Fibroblast of skin of right quadriceps (primary cell): ENCODE measurements at regions not wholly inside any gene's neighbourhood (a gene's known extent, or its start where the extent isn't known, plus 50 kb on each side); places are given as distances from the start of the nearest gene placed in this dataset.
"Not testable (repeated sequence)": the region's sequence is repeated elsewhere in the genome, so short reads cannot be mapped to it uniquely, and the experiment has no call there.

ENCODE experiments used
- DNase-seq: peaks from one replicate; pipeline ENCODE4 v3.0.0-alpha.2; 2013

DNA sequence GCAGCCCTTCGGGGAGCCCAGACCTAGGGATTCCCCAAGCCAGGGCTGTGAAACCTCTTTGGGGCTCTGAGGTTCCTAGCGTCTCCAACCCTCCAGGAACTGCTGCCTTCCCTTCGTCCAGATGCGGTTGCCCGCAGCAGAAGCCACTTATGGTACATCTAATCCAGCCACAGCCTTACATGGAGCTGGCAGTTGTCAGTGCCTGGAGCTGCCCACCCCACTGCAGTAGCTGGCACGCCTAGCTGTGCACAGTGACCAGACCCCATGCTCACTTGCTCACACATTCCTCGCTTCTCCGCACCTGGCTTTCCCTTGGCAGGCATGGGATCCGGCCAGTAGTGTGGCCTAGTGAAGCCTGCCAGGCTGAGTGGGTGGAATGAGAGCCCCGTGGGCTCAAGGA lies 547.6 kb downstream of the TBC1D32 start:
- no peak for DNase-seq

DNA sequence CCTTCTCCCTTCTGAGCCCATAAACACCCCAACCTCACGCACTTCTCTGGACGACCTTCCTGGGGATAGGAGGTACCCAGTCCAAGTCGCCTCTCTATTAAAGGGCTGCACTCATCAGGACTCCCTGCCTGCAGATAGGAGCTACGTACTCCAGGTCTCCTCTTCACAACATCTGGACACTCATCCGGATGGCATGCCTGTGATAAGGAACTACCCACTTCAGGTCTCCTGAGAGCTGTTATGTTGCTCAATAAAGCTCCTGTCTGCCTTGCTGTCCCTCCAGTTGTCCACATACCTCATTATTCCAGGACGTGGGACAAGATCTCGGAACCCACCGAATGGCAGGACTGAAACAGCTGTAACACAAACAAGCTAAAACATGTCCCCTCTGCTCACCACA lies 548.0 kb downstream of the TBC1D32 start:
- no peak for DNase-seq

GRCh38 chr6:120785459-120786086 lies 548.7 kb downstream of the TBC1D32 start:
- no peak for DNase-seq

DNA sequence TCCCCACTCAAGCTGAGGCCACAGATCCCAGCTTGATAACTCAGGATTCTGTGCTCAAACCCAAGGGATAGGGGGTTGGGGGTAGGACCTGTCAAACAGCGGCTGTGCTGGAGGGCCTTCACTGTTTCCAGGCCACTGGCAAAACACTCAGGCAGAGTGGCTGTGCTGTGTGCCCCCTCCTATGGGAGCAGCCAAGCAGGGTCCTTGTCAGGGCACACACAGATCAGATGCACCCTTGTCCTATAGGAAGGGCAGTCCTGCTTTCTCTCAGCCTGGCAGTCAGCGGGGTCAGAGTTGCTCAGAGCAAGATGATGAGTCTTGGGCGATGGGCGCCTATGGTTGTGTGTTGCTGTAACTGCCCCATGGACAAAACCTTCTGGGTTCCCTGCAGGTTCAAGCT lies 554.8 kb downstream of the TBC1D32 start:
- DNase-seq = no peak

- DNase-seq = no peak
Observed at GRCh38 chr6:120775698-120776097, 558.6 kb downstream of the TBC1D32 start.

DNA sequence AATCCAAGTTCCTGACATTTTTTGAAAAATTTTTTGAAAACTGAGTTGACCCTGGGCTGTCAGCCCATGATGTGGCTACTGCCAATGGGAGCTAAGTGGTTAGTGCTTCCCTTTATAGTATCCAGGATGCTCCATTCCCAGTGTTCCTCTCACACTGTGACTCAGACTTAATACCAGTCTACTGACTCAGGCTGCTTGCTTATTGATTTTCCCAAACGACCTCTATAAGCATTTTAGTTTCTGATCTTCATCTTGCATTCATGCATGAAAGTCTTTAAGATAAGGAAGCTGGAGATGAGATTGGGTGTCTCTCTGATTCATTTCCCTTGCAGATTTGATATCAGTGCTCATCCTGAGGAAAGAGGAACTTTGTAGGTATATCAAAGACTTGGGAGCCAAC lies 560.0 kb downstream of the TBC1D32 start:
- peak; percentile 48 for DNase-seq

GRCh38 chr6:120771019-120771418 lies 563.3 kb downstream of the TBC1D32 start:
- no peak for DNase-seq

DNA sequence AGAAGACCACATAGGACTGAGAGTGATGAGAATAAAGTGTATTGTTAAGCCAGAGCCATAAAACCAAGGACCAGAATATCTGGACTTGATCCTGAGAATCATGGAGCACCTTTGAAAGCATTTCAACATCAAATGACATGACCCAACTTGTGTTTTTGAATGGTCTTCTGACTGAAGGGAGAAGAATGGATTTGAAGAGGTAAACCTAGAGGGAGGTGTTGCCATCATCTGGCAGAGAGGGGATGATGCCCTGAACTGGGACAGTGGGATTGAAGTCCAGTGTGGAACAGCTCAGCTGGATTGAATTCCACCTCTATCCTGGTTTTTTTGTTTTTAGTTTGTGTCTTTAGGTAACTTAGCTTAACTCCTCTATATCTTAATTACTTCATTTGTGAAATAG lies 570.0 kb downstream of the TBC1D32 start:
- no peak for DNase-seq

GRCh38 chr6:120759570-120759969 lies 574.7 kb downstream of the TBC1D32 start:
- DNase-seq = no peak

- DNase-seq = not testable (repeated sequence)
Observed at GRCh38 chr6:120748574-120748973, 585.7 kb downstream of the TBC1D32 start.

DNA sequence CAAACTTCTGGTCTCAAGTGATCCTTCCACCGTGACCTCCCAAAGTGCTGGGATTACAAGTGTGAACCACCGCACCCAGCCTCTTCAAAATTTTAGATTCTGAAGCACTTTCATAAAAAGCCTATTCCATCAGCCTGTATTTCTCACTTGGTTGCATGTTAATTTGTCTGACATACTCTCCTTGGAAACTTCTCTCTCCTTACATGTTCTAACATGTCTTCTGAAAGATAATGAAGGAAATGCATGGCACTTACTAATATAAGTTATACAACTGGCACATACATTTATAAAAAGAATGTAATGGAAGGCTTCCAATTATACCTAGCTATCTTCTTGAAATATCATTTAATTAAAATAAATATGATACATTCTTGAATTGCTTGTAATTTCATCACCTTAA lies 597.5 kb downstream of the TBC1D32 start:
- no peak for DNase-seq

- no peak for DNase-seq
Observed at GRCh38 chr6:120735641-120736040, 598.6 kb downstream of the TBC1D32 start.

DNA sequence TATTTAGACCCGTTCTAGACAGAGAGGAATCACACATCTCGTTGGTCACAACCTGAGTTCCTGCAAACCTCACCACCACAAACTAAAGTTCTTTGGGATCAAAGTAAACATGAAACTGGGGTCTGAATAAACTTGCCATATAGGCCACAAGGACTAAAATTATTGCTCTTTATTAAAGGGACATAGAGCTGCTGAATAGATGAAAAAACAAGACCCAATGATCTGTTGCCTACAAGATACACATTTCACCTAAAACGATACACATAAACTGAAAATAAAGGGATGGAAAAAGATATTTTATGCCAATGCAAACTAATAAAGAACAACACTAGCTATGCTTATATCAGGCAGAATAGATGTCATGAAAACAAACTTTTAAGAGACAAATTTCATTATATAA lies 623.0 kb downstream of the TBC1D32 start:
- DNase-seq = no peak

DNA sequence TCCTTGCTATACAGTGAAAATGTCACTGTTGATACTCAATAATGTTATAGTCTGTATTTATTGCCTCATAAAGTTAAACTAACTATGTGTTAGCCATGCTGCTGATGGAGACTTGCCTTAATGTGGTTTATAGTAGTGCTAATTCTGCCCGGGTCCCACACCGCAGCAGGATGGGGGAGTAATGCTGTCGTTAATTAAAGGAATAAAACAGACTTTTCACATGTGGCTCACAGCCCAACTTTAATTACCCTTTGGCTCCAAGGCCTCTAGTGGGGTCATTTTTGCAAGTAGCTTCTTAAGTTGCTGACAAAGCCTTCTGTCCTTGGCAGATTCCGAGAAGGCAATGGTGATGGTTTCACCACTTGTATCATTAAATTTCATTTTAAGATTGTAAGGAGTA lies 634.3 kb downstream of the TBC1D32 start:
- no peak for DNase-seq

DNA sequence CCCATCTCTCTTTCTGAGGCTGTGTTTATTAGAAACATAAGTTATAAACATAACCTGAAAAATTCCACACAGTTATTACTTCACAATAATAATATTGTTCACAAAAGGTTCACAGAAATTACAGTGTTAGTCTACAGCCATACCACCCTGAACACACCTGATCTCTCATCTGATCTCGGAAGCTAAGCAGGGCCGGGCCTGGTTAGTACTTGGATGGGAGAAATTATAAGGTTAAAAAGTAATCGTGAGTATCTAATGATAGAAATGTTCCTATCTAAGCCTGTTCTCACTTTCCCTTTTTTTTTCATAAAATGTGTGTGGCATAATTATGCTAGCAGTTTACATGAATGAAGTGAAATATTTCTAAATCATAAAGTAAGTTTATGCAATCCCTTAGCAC lies 647.8 kb downstream of the TBC1D32 start:
- DNase-seq = no peak

- DNase-seq = no peak
Observed at GRCh38 chr6:120682145-120682544, 652.1 kb downstream of the TBC1D32 start.

- DNase-seq = no peak
Observed at GRCh38 chr6:120681204-120681603, 653.1 kb downstream of the TBC1D32 start.

DNA sequence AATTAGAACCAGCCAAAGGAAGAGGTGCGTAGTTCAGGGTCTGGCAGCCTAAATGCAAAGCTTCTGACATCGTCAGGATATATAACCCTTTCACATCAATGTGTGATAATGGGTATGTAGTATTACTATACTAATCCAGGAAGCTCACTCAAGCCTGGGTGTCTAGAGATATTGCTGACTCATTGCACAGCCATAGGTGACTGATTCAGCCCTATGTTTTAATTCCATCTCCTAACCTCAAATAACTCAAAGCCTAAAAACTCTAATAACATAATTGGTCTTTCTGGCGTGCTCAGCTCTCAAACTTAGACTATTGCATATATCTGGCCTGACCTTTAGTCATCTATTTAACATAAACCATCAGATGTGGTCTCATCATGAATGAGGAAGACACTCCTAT lies 658.4 kb downstream of the TBC1D32 start:
- DNase-seq = peak; percentile 3

- no peak for DNase-seq
Observed at GRCh38 chr6:120671519-120671918, 662.8 kb downstream of the TBC1D32 start.

- DNase-seq = no peak
Observed at GRCh38 chr6:120652506-120652905, 681.8 kb downstream of the TBC1D32 start.

DNA sequence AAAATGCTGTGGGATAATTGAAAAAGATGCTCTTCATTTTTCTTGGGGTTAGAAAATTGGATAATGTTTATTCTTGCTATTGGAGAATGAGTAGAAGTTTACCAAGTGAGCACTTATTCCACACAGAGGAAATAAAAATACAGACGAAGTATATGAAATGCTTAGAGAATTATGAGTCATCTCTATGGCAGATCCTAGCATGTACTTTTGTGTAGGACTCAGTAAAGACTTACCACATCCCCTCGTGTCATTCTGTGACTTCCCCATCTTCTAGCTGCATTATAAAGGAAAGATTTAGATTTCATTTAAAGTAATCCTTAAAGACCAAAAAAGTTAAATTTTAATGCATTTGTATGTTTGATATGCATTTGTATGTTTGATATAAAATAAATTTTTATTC lies 685.6 kb downstream of the TBC1D32 start:
- no peak for DNase-seq

GRCh38 chr6:120646101-120646500 lies 688.2 kb downstream of the TBC1D32 start:
- no peak for DNase-seq

DNA sequence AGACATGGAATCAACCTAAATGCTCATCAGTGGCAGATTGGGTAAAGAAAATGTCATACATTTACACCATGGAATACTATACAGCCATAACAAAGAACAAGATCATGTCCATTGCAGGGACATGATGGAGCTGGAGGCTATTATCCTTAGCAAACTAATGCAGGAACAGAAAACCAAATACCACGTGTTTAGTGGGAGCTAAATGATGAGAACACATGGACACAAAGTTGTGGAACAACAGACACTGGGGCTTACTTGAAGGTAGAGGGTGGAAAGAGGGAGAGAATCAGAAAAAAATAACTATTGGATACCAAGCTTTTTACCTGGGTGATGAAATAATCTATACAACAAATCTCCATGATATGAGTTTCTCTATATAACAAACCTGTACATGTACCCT lies 701.3 kb downstream of the TBC1D32 start:
- DNase-seq = no peak

GRCh38 chr6:120627612-120628011 lies 706.7 kb downstream of the TBC1D32 start:
- no peak for DNase-seq

- DNase-seq = no peak
Observed at GRCh38 chr6:120622127-120622631, 712.1 kb downstream of the TBC1D32 start.
